Astrocyte (in vitro differentiated cells and primary cell): ENCODE measurements at regions not wholly inside any gene's neighbourhood (a gene's known extent, or its start where the extent isn't known, plus 50 kb on each side); places are given as distances from the start of the nearest gene placed in this dataset.

Experiments
- DNase-seq: peaks from one replicate; pipeline ENCODE4 v3.0.0-alpha.2; 2010; ENCODE audit warnings: low read depth
- FAIRE-seq: peaks from 2 replicates; lab custom pipeline; 2011; peaks lifted over from hg19 to GRCh38; lab: Jason Lieb, UNC
- H2AFZ ChIP-seq: 2 replicates; pipeline ENCODE4 v1.6.0; 2012; ENCODE audit warnings: low read depth, low read length, inconsistent platforms
- H3K27ac ChIP-seq: 2 replicates; pipeline ENCODE4 v1.5.1; 2011; ENCODE audit warnings: low read depth, low read length, inconsistent platforms
- H3K27me3 ChIP-seq: 2 replicates; pipeline ENCODE4 v1.6.0; 2011; ENCODE audit warnings: low read length, inconsistent platforms; ENCODE audit not compliant: insufficient read depth
- H3K36me3 ChIP-seq: 2 replicates; pipeline ENCODE4 v1.5.1; 2011; ENCODE audit warnings: low read length, inconsistent platforms; ENCODE audit not compliant: insufficient read depth
- H3K4me1 ChIP-seq: 2 replicates; pipeline ENCODE4 v1.5.1; 2011; ENCODE audit warnings: low read length, inconsistent platforms; ENCODE audit not compliant: insufficient read depth
- H3K4me2 ChIP-seq: 2 replicates; pipeline ENCODE4 v1.6.0; 2012; ENCODE audit warnings: low read length, inconsistent platforms
- H3K4me3 ChIP-seq: 2 replicates; pipeline ENCODE4 v1.5.1; 2011; ENCODE audit warnings: low read depth, mild to moderate bottlenecking, low read length, inconsistent platforms; ENCODE audit not compliant: insufficient read depth
- H3K79me2 ChIP-seq: 2 replicates; pipeline ENCODE4 v1.6.0; 2012; ENCODE audit warnings: mild to moderate bottlenecking, low read length, inconsistent platforms; ENCODE audit not compliant: insufficient read depth
- H3K9ac ChIP-seq: 2 replicates; pipeline ENCODE4 v1.6.0; 2012; ENCODE audit warnings: mild to moderate bottlenecking, low read length, inconsistent platforms
- H3K9me3 ChIP-seq: 2 replicates; pipeline ENCODE4 v1.5.1; 2012; ENCODE audit warnings: low read depth, mild to moderate bottlenecking, low read length, inconsistent platforms; ENCODE audit not compliant: insufficient read depth
- H4K20me1 ChIP-seq: 2 replicates; pipeline ENCODE4 v1.6.0; 2012; ENCODE audit warnings: low read length, inconsistent platforms; ENCODE audit not compliant: insufficient read depth
- H3K27ac Mint-ChIP-seq: one replicate; pipeline ENCODE4 v1.8.0; 2021; ENCODE audit warnings: mild to moderate bottlenecking, mixed read lengths; ENCODE audit not compliant: unreplicated experiment
- H3K27me3 Mint-ChIP-seq: one replicate; pipeline ENCODE4 v1.8.0; 2021; ENCODE audit warnings: low read depth, mixed read lengths; ENCODE audit not compliant: unreplicated experiment
- H3K36me3 Mint-ChIP-seq: one replicate; pipeline ENCODE4 v1.8.0; 2021; ENCODE audit warnings: low read depth, mixed read lengths; ENCODE audit not compliant: unreplicated experiment
- H3K4me1 Mint-ChIP-seq: one replicate; pipeline ENCODE4 v1.8.0; 2021; ENCODE audit warnings: low read depth, mixed read lengths; ENCODE audit not compliant: unreplicated experiment
- H3K4me3 Mint-ChIP-seq: one replicate; pipeline ENCODE4 v1.8.0; 2021; ENCODE audit warnings: mild to moderate bottlenecking, moderate library complexity, mixed read lengths; ENCODE audit not compliant: unreplicated experiment
- H3K9me3 Mint-ChIP-seq: one replicate; pipeline ENCODE4 v1.8.0; 2021; ENCODE audit warnings: mild to moderate bottlenecking, mixed read lengths; ENCODE audit not compliant: unreplicated experiment
- CTCF ChIP-seq: IDR thresholded peaks from 2 replicates; pipeline ENCODE4 v1.5.1; 2011; ENCODE audit warnings: low read depth, mild to moderate bottlenecking, inconsistent platforms, low read length, moderate library complexity; ENCODE audit not compliant: insufficient read depth
- EZH2 ChIP-seq: IDR thresholded peaks from 2 replicates; pipeline ENCODE4 v1.6.1; 2012; ENCODE audit warnings: mild to moderate bottlenecking, low read length, inconsistent platforms; ENCODE audit not compliant: insufficient read depth

GRCh38 chr4:24413311-24413784 lies 171.0 kb downstream of the DHX15 start:
- Histone ChIP-seq H3K27me3 (peaks cover 2% of the 10 kb centered on the region), H3K27ac (no peak overlapping the region), H3K36me3 (no peaks in the 10 kb centered on the region), H3K79me2 (no peaks in the 10 kb centered on the region), H3K4me1 (no peaks in the 10 kb centered on the region), H2AFZ (no peak overlapping the region), H3K4me3 (no peak overlapping the region), H4K20me1 (no peaks in the 10 kb centered on the region), H3K4me2 (no peak overlapping the region), H3K9me3 (no peaks in the 10 kb centered on the region), H3K9ac (no peak overlapping the region)
- H3K36me3 Mint-ChIP-seq: no peaks in the 10 kb centered on the region
- no peak overlapping the region for H3K4me3 Mint-ChIP-seq
- no peak overlapping the region for H3K27ac Mint-ChIP-seq
- H3K4me1 Mint-ChIP-seq: no peaks in the 10 kb centered on the region
- H3K27me3 Mint-ChIP-seq: peaks cover 9% of the 10 kb centered on the region
- no peak for FAIRE-seq
- no peak for DNase-seq
- no peak for TF ChIP-seq EZH2
- no peak for TF ChIP-seq CTCF
- no peaks in the 10 kb centered on the region for H3K9me3 Mint-ChIP-seq

GRCh38 chr4:24411806-24412205 lies 172.5 kb downstream of the DHX15 start:
- H3K9ac ChIP-seq: no peak overlapping the region
- no peak for FAIRE-seq
- H3K9me3 ChIP-seq: no peaks in the 10 kb centered on the region
- no peaks in the 10 kb centered on the region for H4K20me1 ChIP-seq
- no peaks in the 10 kb centered on the region for H3K4me1 ChIP-seq
- no peaks in the 10 kb centered on the region for H3K79me2 ChIP-seq
- H3K27me3 Mint-ChIP-seq: peaks cover 9% of the 10 kb centered on the region
- no peak overlapping the region for H3K27ac Mint-ChIP-seq
- no peak for DNase-seq
- H3K4me2 ChIP-seq: no peak overlapping the region
- TF ChIP-seq EZH2 (no peak), CTCF (no peak)
- H2AFZ ChIP-seq: no peak overlapping the region
- H3K27me3 ChIP-seq: peaks cover 2% of the 10 kb centered on the region
- no peaks in the 10 kb centered on the region for H3K9me3 Mint-ChIP-seq
- H3K4me3 ChIP-seq: no peak overlapping the region
- H3K36me3 Mint-ChIP-seq: no peaks in the 10 kb centered on the region
- no peaks in the 10 kb centered on the region for H3K36me3 ChIP-seq
- no peak overlapping the region for H3K4me3 Mint-ChIP-seq
- no peak overlapping the region for H3K27ac ChIP-seq
- no peaks in the 10 kb centered on the region for H3K4me1 Mint-ChIP-seq

GRCh38 chr4:24411299-24411698 lies 173.1 kb downstream of the DHX15 start:
- Histone ChIP-seq H4K20me1 (no peaks in the 10 kb centered on the region), H3K27ac (no peak overlapping the region), H3K4me2 (no peak overlapping the region), H3K79me2 (no peaks in the 10 kb centered on the region), H3K27me3 (peaks cover 2% of the 10 kb centered on the region), H3K9ac (no peak overlapping the region), H3K9me3 (no peaks in the 10 kb centered on the region), H2AFZ (no peak overlapping the region), H3K36me3 (no peaks in the 10 kb centered on the region), H3K4me1 (no peaks in the 10 kb centered on the region), H3K4me3 (no peak overlapping the region)
- TF ChIP-seq EZH2 (no peak), CTCF (no peak)
- Mint-ChIP-seq H3K27ac (no peak overlapping the region), H3K27me3 (peaks cover 8% of the 10 kb centered on the region), H3K9me3 (no peaks in the 10 kb centered on the region), H3K4me3 (no peak overlapping the region), H3K36me3 (no peaks in the 10 kb centered on the region), H3K4me1 (no peaks in the 10 kb centered on the region)
- no peak for DNase-seq
- no peak for FAIRE-seq
